HG02642 (cell line): ENCODE measurements at regions not wholly inside any gene's neighbourhood (a gene's known extent, or its start where the extent isn't known, plus 50 kb on each side); places are given as distances from the start of the nearest gene placed in this dataset.
"Not testable (repeated sequence)": the region's sequence is repeated elsewhere in the genome, so short reads cannot be mapped to it uniquely, and the experiment has no call there.

Experiments
- ATAC-seq: cut with Tn5 transposase; IDR thresholded peaks from one replicate; pipeline ENCODE4 v1.9.1; 2021; ENCODE audit warnings: mild to moderate bottlenecking; ENCODE audit not compliant: unreplicated experiment, poor library complexity

- no peak for ATAC-seq
These were observed 209.8 kb upstream of the SEMA3D start for GRCh38 chr7:85396676-85397075.

DNA sequence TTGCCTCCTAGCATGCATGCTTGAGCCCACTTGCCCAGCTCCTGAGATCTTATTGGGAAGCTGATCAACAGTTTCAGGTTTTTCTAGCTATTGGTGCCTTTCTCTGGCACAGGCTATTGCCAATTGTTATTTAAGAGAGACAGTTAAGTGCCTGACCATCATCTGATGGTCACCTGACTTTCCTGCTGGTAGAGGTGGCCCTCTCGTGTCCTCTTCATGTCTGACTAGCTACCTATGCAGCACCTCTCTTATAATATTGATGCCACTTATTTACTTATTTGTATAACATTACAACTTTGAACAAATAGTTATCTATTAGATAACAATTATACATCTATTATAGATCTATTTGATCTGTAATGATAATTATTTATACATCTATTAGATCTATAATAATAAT lies 205.9 kb upstream of the SEMA3D start:
- ATAC-seq: no peak

GRCh38 chr7:85392326-85392725 lies 205.5 kb upstream of the SEMA3D start:
- no peak for ATAC-seq

GRCh38 chr7:85386460-85386859 lies 199.6 kb upstream of the SEMA3D start:
- no peak for ATAC-seq

- no peak for ATAC-seq
These were observed 197.5 kb upstream of the SEMA3D start for GRCh38 chr7:85384392-85384791.

GRCh38 chr7:85381212-85381611 lies 194.4 kb upstream of the SEMA3D start:
- no peak for ATAC-seq

GRCh38 chr7:85376589-85376988 lies 189.7 kb upstream of the SEMA3D start:
- ATAC-seq: no peak

DNA sequence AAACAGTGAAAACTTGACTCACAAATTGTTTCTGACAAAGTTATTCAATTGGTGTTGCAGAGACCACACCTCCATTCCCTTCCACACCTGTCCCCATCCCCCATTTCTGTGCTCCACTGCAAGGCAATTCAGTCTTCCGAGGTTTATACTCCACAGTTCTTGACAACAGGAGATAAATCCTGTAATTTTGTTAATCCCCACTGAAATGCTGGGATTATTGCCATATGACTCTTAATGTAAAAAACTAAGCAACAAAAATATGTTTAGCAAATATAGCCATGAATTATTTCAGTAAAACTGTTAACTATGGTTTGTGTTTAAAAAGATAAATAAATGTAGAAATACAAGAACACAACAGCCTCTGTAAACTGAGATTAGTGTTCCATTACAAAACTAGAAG lies 170.1 kb upstream of the SEMA3D start:
- no peak for ATAC-seq

GRCh38 chr7:85343484-85343883 lies 156.6 kb upstream of the SEMA3D start:
- ATAC-seq: peak; percentile 71

DNA sequence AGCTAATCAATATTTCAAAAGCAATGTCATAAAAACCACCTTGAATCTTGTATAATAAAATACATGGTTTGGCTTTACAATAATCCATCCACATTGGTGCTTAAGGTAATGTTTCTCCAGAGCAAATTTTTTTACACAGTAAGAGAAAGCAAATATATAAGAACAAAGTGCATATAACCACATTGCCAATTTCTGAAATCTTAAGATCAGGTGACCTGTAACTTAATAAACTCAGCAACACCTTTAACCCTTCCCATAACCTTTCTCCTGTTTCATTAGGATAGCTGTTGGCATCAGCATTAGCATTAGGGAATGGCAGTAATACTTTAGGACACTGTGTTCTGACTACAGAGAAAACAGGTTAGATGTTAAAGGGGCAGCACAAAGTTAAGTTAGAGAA lies 155.9 kb upstream of the SEMA3D start:
- no peak for ATAC-seq

DNA sequence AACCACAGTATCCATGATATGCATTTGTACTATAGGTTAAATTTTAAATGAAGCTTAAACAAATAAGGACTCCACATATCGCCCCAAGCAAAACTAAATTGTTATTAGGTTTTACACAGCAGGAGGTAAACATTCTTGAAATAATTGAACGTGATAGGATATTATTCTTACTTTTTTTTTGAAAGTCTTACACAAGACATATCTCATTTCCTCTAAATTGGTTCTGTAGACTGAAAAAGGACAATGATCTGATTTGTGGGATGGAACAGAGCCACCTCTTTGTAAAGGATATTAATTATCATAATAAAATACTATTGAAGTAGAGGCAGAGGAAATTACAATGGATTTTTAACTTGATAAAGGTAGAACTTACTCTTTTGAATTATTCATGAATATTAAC lies 155.1 kb upstream of the SEMA3D start:
- ATAC-seq: no peak

GRCh38 chr7:85341121-85341520 lies 154.3 kb upstream of the SEMA3D start:
- ATAC-seq: no peak

DNA sequence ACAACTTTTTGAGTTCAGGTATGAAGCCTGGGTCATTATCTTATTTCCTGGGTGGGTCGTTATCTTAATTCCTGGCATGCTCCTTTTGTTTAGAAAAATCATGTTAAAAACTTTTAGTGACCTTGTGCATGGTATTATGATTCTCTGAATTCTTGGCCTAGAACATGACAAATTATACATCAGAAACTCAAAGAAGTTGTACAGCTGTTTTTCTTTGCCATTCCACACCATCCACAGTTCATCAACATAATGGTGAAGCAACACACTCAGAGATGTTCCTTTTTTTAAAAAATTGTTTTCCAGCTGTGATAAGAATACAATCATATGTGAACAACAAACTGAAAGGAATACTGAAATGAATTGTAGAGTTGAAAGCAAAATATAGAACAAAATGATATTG lies 149.2 kb upstream of the SEMA3D start:
- ATAC-seq: no peak

DNA sequence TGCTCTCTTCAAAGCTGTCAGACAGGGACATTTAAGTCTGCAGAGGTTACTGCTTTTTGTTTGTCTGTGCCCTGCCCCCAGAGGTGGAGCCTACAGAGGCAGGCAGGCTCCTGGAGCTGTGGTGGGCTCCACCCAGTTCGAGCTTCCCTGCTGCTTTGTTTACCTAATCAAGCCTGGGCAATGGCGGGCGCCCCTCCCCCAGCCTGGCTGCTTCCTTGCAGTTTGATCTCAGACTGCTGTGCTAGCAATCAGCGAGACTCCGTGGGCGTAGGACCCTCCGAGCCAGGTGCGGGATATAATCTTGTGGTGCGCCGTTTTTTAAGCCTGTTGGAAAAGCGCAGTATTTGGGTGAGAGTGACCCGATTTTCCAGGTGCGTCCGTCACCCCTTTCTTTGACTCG lies 148.3 kb upstream of the SEMA3D start:
- ATAC-seq: not testable (repeated sequence)

GRCh38 chr7:85328456-85328998 lies 141.7 kb upstream of the SEMA3D start:
- ATAC-seq: no peak

DNA sequence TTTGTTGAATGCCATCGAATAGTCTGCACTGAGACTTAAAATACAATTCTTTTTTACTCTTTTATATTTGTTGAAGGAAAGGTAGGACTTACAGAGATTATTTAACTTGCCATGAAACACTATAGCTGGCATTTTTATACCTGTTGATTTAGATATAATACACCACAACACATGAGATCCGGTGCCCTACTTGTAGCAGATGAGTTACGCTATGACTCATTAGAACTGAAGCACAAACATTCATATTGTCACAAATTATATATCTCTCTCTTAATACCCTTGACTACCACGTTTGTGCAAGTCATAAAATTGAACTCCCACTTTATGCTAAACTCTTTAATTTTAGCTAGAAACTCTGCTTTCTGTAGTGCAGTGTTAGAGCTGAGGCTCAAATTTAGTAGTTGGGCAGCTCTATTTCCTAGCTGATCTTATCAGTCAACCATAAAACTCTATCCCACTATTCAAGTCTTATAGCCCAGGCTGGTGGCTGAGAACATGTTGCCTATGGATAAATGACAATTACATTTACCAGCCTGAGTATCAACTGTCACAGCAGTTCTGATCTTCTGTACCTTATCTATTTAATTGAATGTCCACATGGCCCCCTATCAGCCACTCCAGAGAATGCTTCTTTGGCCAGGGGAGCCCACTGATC lies 137.4 kb upstream of the SEMA3D start:
- ATAC-seq: no peak

DNA sequence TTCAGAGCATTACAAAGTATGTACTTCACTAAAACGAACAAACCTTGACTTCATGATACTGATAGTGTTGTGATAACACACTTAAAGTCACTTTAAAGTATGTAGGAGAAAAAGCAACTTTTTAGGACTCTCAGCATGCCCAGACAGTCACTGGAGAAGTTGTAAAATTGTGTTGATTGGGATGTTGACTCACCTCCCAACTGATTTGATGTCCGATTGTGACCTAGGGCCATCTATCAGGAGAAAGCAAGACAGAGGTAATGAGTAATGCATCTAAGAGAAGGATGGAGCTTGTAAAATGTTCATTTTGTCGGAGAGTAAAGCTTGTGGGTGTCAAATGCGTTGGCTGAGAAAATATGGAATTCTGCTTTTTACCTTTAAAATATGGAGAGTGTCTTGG lies 135.4 kb upstream of the SEMA3D start:
- no peak for ATAC-seq

DNA sequence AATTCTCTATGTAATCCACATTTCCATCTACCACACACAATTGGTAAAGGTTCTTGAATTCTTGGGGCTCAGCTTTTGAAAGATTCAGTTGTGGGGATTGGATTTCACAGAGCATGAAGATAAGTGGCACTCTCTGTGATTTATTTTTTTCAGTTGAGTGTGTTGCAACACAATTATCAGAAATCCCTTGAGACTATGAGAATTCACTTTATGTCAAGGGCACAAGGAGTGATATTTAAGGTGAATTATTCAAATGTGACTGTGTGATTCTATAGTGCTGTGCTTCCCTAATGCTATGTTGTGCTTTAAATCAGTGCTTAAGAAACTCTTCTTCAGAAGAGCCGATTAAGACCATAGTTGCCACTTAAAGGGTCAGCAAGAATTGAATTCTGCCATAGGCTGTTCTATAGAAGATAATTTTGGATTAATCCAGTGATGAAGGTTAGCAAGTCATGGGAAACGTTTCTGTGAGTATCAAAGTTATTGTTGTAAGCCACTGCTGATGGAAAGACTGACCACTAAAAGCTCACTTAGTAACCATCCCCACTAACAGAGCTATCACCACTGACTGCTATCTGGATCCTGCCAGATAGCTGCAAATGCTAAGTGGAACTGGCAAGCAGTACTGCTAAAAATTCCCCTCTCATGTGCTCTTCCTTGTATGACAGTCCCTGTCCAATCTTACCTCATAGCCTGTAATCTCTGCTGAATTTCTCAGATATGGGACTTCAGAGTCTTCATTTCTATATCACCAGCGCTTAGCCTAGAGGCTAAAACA lies 134.0 kb upstream of the SEMA3D start:
- no peak for ATAC-seq

DNA sequence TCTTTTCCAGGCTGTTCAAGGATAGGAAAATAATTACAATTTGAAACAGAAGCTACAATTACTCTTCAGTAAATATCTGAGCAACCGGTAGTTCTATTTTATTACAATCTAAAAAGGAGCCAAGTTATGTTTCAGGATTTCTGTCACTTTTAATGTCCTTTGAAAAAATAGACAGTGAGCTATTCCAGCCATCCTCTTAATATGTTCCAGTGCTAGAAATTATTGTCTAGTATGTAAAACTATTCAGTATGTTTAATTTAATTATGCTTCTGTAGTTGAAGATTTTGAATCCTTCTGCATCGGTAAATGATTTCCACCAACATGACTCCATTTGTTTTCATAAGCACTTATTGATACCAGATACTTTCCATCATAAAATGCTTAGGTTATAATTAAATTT lies 129.6 kb upstream of the SEMA3D start:
- ATAC-seq: no peak

DNA sequence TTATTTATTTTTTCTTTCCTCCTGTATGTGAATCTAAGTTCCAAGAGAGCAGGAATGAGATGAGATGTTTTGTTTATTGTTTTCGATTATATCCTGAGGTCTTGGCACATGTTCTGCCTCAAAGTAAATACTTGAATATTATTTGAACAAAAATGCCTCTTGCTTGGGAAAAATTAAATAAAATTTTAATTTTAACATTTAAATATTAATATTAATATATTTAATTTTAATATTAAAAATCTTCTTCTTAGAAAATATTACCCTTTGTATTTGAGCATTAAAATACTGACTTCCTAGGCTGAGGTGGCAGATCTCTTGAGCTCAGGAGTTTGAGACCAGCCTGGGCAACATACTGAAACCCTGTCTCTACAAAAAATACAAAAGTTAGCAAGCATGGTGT lies 123.4 kb upstream of the SEMA3D start:
- ATAC-seq: no peak

DNA sequence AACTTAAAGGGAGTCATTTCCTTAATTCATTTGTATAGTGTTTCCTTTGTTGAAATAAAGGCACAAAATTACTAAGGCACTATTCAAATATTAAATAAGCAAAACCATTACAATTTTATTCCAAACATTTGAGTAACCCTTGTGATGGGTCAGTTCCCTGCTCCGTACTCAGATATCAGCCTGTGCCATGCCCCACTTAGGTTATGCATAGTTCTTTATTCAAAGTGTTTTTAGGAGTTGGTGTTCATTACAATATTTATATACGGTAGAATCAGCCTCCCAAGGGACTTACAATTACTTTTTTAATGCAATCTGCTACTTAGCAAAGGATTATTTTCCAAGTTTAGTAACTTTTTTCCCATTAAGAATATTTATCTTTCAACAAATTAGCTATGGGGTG lies 119.3 kb upstream of the SEMA3D start:
- no peak for ATAC-seq

DNA sequence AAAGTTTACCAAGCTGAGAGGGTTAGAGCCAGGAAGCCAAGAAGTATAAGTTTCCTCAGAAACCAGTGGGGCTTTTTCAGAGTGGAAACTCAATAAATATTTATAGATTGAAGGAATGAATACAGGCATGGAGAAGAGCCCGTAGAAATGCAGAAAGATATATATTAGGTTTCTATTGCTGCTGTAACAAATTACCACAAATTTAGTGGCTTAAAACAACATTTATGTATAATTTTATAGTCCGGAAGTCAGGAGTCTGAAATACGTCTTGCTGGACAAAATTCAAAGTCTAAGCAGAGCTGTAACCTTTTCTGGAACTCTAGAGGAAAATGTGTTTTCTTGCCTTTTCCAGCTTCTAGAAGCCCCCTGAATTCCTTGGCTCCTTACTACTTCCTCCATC lies 107.3 kb upstream of the SEMA3D start:
- ATAC-seq: no peak
